ENCODE measurements at regions not wholly inside any gene's neighbourhood (a gene's known extent, or its start where the extent isn't known, plus 50 kb on each side); places are given as distances from the start of the nearest gene placed in this dataset.

- TF ChIP-seq CTCF (IDR thresholded peaks at IDR 0.05; ENCODE audit: extremely low read depth in 1 of 2, insufficient read depth in 1 of 2, low read depth in 1 of 2, low read length in 2 of 2): no peak
- TF ChIP-seq GATA2 (IDR thresholded peaks at IDR 0.05; ENCODE audit: insufficient read depth, insufficient read length, low read depth, low read length): no peak
- no peak for TF ChIP-seq POLR2AphosphoS5 (IDR thresholded peaks at IDR 0.05; ENCODE audit: insufficient read depth, low read depth, low read length)
- no peak for TF ChIP-seq MYC (IDR thresholded peaks at IDR 0.05; ENCODE audit: low read depth, low read length)
- no peak for TF ChIP-seq JUN (IDR thresholded peaks at IDR 0.05; ENCODE audit: borderline replicate concordance, insufficient read depth, insufficient read length, low read depth)
- no peak for TF ChIP-seq POLR2A (IDR thresholded peaks at IDR 0.05; ENCODE audit: low read depth, low read length)
Measured at GRCh38 chr14:99075061-99075460, 196.9 kb downstream of the BCL11B start.
